ENCODE measurements at regions not wholly inside any gene's neighbourhood (a gene's known extent, or its start where the extent isn't known, plus 50 kb on each side); places are given as distances from the start of the nearest gene placed in this dataset.

GRCh38 chr22:48642550-48642949, 1185.1 kb downstream of the BRD1 start:
- Histone ChIP-seq H3K79me2 (ENCODE audit: insufficient read depth, low read length) (no peaks in the 10 kb centered on the region), H3K9me2 (replicated peaks; ENCODE audit: low read depth, low read length) (no peaks in the 10 kb centered on the region), H3K9me3 (ENCODE audit: insufficient read depth, low read depth, low read length) (0 out of 2 replicates have a peak, but pooled peaks cover 4% of the 10 kb centered on the region), H3K27me3 (ENCODE audit: insufficient read depth, low read length, poor library complexity, severe bottlenecking) (no peaks in the 10 kb centered on the region), H3K4me1 (ENCODE audit: insufficient read depth, low read length, poor library complexity, severe bottlenecking) (peaks cover 4% of the 10 kb centered on the region), H3K36me3 (ENCODE audit: insufficient read depth, low read length) (no peaks in the 10 kb centered on the region), H3F3A (ENCODE audit: low read depth) (no peaks in the 10 kb centered on the region), H3K4me2 (ENCODE audit: low read depth, low read length, poor library complexity, severe bottlenecking) (no peak overlapping the region), H3K4me3 (ENCODE audit: low read length, poor library complexity, severe bottlenecking) (no peak overlapping the region), H2AFZ (ENCODE audit: low read length) (no peak overlapping the region), H4K20me1 (ENCODE audit: insufficient read depth, low read length, poor library complexity, severe bottlenecking) (no peaks in the 10 kb centered on the region), H3K9ac (ENCODE audit: low read depth, low read length, poor library complexity, severe bottlenecking) (no peak overlapping the region)
- TF ChIP-seq CTCF (conservative IDR thresholded peaks at IDR 0.05; ENCODE audit: low read length), result no peak
- TF ChIP-seq EZH2phosphoT487 (IDR thresholded peaks at IDR 0.05; ENCODE audit: borderline replicate concordance), result no peak

- H3K4me2 ChIP-seq (ENCODE audit: low read depth, low read length, poor library complexity, severe bottlenecking), result no peak overlapping the region
Measured at GRCh38 chr22:48641906-48642475, 1185.7 kb downstream of the BRD1 start.

GRCh38 chr22:48640890-48641841, 1186.5 kb downstream of the BRD1 start:
- H3K4me3 ChIP-seq (ENCODE audit: low read length, poor library complexity, severe bottlenecking), result no peak overlapping the region

More at GRCh38 chr22:48641906-48642475, 1185.7 kb downstream of the BRD1 start:
- Histone ChIP-seq H3K79me2 (ENCODE audit: insufficient read depth, low read length) (no peaks in the 10 kb centered on the region), H3K9me2 (replicated peaks; ENCODE audit: low read depth, low read length) (no peaks in the 10 kb centered on the region), H3K27me3 (ENCODE audit: insufficient read depth, low read length, poor library complexity, severe bottlenecking) (no peaks in the 10 kb centered on the region), H3K4me3 (ENCODE audit: low read length, poor library complexity, severe bottlenecking) (no peak overlapping the region), H3K4me1 (ENCODE audit: insufficient read depth, low read length, poor library complexity, severe bottlenecking) (peaks cover 4% of the 10 kb centered on the region), H2AFZ (ENCODE audit: low read length) (no peak overlapping the region), H3K36me3 (ENCODE audit: insufficient read depth, low read length) (no peaks in the 10 kb centered on the region), H3K9me3 (ENCODE audit: insufficient read depth, low read depth, low read length) (no peaks in the 10 kb centered on the region), H4K20me1 (ENCODE audit: insufficient read depth, low read length, poor library complexity, severe bottlenecking) (no peaks in the 10 kb centered on the region), H3K9ac (ENCODE audit: low read depth, low read length, poor library complexity, severe bottlenecking) (no peak overlapping the region), H3F3A (ENCODE audit: low read depth) (no peaks in the 10 kb centered on the region)
- TF ChIP-seq CTCF (conservative IDR thresholded peaks at IDR 0.05; ENCODE audit: low read length) (no peak), EZH2phosphoT487 (IDR thresholded peaks at IDR 0.05; ENCODE audit: borderline replicate concordance) (no peak)

More at GRCh38 chr22:48640890-48641841, 1186.5 kb downstream of the BRD1 start:
- Histone ChIP-seq H4K20me1 (ENCODE audit: insufficient read depth, low read length, poor library complexity, severe bottlenecking) (no peaks in the 10 kb centered on the region), H3K9me2 (replicated peaks; ENCODE audit: low read depth, low read length) (no peaks in the 10 kb centered on the region), H3K9me3 (ENCODE audit: insufficient read depth, low read depth, low read length) (no peaks in the 10 kb centered on the region), H3K36me3 (ENCODE audit: insufficient read depth, low read length) (no peaks in the 10 kb centered on the region), H3K27me3 (ENCODE audit: insufficient read depth, low read length, poor library complexity, severe bottlenecking) (no peaks in the 10 kb centered on the region), H3F3A (ENCODE audit: low read depth) (no peaks in the 10 kb centered on the region), H2AFZ (ENCODE audit: low read length) (no peak overlapping the region), H3K79me2 (ENCODE audit: insufficient read depth, low read length) (no peaks in the 10 kb centered on the region), H3K4me2 (ENCODE audit: low read depth, low read length, poor library complexity, severe bottlenecking) (no peak overlapping the region), H3K4me1 (ENCODE audit: insufficient read depth, low read length, poor library complexity, severe bottlenecking) (peaks cover 4% of the 10 kb centered on the region), H3K9ac (ENCODE audit: low read depth, low read length, poor library complexity, severe bottlenecking) (no peak overlapping the region)
- TF ChIP-seq EZH2phosphoT487 (IDR thresholded peaks at IDR 0.05; ENCODE audit: borderline replicate concordance) (no peak), CTCF (conservative IDR thresholded peaks at IDR 0.05; ENCODE audit: low read length) (no peak)
